T-helper 17 cell (primary cell): ENCODE measurements at regions not wholly inside any gene's neighbourhood (a gene's known extent, or its start where the extent isn't known, plus 50 kb on each side); places are given as distances from the start of the nearest gene placed in this dataset.
"Not testable (repeated sequence)": the region's sequence is repeated elsewhere in the genome, so short reads cannot be mapped to it uniquely, and the experiment has no call there.

Experiments used
- ATAC-seq: fragments of 150-1000 bp; cut with Tn5 transposase; 2 replicates; pipeline ENCODE4 v1.10.0; 2021; ENCODE audit warnings: mild to moderate bottlenecking, moderate library complexity
- DNase-seq, 3 donors: peaks; one replicate each; pipeline versions ENCODE4 v3.0.0 to v3.0.0-alpha.2; 2020 to 2021
- H3K9me3 ChIP-seq: one replicate; pipeline ENCODE4 v1.7.0; 2013; ENCODE audit warnings: low read length, mild to moderate bottlenecking; ENCODE audit not compliant: control insufficient read depth, poor library complexity, severe bottlenecking
- H3K27ac Mint-ChIP-seq: one replicate; pipeline ENCODE4 v1.8.0; 2022; ENCODE audit warnings: mild to moderate bottlenecking, moderate library complexity, mixed read lengths
- H3K27me3 Mint-ChIP-seq: one replicate; pipeline ENCODE4 v1.8.0; 2022; ENCODE audit warnings: mixed read lengths
- H3K36me3 Mint-ChIP-seq: one replicate; pipeline ENCODE4 v1.8.0; 2022; ENCODE audit warnings: low read depth, mixed read lengths
- H3K4me1 Mint-ChIP-seq: one replicate; pipeline ENCODE4 v1.8.0; 2022; ENCODE audit warnings: mild to moderate bottlenecking, mixed read lengths
- H3K4me3 Mint-ChIP-seq: one replicate; pipeline ENCODE4 v1.8.0; 2022; ENCODE audit warnings: mild to moderate bottlenecking, moderate library complexity, mixed read lengths

DNA sequence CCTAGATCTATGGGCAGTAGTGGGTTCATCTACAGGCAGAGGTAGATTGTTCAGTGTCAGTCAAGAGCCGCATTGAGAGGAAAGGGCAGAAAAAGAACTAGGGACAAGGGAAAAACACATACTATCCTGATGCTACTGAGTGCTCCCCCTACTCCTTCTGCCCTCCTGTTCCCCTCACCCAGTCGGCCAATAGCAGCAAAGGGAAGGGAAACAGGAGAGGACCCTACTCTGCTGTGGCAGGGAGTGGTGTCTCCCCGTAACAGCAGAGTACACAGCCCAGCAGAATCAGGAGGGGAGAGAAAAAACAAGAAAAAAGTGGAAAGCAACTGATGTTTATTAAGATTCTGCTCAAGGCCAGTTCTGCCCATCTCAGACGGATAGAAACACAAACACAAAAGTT, 136.1 kb upstream of the CCDC150 start:
- Mint-ChIP-seq H3K27me3 (peaks cover 32% of the 10 kb centered on the region), H3K36me3 (peaks cover 3% of the 10 kb centered on the region), H3K4me1 (peaks cover 2% of the 10 kb centered on the region), H3K4me3 (no peak overlapping the region), H3K27ac (no peak overlapping the region)
- no peaks in the 10 kb centered on the region for H3K9me3 ChIP-seq
- DNase-seq (no peak), ATAC-seq (no peak)

DNA sequence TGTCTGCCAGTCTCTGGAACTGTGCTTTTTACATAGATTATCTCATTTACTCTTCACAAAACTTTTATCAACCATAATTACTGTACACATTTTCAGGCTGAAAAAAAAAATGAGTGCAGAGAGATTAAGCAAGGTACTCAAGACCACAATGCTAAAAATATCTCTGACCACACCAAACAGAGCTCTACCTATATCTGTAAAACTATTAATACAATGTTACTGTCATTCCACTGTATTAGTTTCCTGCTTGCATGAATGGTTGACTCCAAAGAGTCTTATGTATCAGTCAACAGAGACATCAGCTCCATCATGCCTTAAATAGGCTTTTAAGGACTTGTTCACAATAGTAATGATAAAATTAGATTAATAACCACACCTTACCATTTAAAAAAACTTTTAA, 134.7 kb upstream of the CCDC150 start:
- H3K4me1 Mint-ChIP-seq, result peaks cover 2% of the 10 kb centered on the region
- H3K36me3 Mint-ChIP-seq, result peaks cover 3% of the 10 kb centered on the region
- no peak overlapping the region for H3K27ac Mint-ChIP-seq
- no peaks in the 10 kb centered on the region for H3K9me3 ChIP-seq
- no peak for DNase-seq
- no peak for ATAC-seq
- H3K4me3 Mint-ChIP-seq, result no peak overlapping the region
- H3K27me3 Mint-ChIP-seq, result peaks cover 44% of the 10 kb centered on the region

DNA sequence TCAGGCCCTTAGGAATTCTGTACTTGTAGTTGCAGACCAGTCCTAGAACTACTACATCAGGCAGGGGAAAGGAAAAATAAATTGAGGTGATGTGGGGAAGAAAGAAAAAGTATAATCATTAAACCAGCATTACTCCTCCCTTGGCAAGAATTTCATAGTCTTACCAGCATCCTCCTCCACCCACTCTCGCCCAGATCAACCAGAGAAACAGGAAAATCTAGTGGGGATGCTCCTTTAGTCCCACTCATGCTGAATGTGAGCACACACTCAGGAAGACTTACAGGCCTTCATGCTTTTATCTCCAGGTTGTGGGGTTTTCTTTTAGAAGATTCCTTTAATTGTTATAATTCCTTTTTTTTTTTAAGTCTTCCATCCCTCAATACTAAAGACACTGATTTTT, 129.3 kb upstream of the CCDC150 start:
- DNase-seq (no peak), ATAC-seq (no peak)
- H3K36me3 Mint-ChIP-seq, result no peaks in the 10 kb centered on the region
- H3K27me3 Mint-ChIP-seq, result peaks cover 36% of the 10 kb centered on the region
- H3K9me3 ChIP-seq, result no peaks in the 10 kb centered on the region
- no peak overlapping the region for H3K4me3 Mint-ChIP-seq
- H3K4me1 Mint-ChIP-seq, result no peaks in the 10 kb centered on the region
- H3K27ac Mint-ChIP-seq, result no peak overlapping the region

DNA sequence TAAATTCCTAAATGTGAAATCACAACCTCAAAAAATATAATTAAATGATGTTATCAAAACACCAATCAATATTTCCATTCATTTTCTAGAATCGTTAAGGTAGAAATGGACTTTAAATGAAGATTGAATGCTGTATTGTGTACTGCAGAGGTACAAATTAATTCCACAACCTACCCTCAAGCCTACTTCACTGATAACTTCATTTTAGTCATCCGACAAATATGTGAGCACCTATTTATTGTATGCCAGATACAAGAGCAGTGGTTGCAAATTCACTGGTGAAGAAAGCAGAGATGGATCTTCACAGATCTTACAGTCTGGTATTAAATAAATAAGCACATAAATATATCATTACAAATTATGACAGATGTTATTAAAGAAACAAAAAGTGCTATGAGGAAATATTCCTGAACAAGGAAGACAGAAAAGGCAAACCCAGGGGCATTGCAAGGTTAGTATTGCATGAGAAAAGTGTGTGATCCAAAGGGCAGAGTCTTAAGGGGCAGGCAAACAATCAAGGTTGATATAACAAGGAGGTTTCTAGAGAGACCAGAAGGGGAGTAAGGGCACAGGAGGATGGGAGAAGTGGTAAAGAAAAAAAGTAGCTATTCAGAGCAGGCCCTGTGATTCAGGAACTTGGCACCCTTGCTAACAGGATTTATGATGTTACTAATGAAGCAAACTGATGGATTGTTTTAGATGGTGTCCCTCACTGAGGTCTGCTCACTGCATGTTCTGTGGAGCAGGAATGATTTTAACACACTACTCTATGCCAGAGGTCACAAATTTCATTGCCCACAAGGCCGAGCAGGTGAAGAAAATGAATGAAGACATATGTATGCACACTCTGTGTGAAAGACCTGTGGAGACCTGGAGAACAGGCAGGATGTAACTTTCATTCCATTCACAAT, 128.0 kb upstream of the CCDC150 start:
- no peak for ATAC-seq
- no peak overlapping the region for H3K4me3 Mint-ChIP-seq
- no peaks in the 10 kb centered on the region for H3K36me3 Mint-ChIP-seq
- DNase-seq, result no peak
- no peaks in the 10 kb centered on the region for H3K4me1 Mint-ChIP-seq
- H3K9me3 ChIP-seq, result no peaks in the 10 kb centered on the region
- no peak overlapping the region for H3K27ac Mint-ChIP-seq
- H3K27me3 Mint-ChIP-seq, result peaks cover 36% of the 10 kb centered on the region

DNA sequence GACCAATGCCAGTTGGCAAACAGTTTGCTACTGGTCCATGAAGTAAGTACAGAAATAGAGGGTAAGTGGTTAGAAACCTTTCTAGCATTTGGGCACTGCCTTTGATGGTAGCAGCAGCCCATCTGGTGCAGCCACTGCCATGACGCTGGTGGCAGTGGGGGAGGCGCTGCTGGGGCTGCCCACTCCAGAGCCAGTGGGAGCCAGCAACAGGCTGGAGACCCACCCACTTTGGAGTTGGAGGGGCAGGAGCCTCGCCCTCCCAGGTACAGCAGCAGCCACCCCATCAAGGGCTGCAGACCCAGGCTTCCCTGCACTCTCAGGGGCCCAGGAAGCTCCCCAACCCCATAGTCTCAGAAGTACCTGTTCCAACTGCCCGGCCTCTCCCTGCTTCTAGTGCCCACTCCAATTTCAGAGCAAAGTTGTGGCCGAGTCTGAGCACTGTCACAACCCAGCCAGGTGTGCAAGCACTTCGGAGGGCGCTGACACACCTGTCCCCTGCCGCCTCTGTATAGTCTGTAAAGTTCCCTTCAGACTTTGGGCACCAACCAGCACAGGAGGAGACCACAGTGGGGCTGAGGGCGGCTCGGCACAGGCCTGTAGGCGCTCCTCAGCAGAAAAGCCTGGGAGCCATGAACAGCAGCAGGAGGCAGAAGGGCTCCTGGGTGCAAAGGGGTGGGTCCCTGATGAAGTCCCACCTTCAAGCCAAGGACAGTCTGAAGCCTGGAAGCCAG, 125.6 kb upstream of the CCDC150 start:
- DNase-seq (no peak), ATAC-seq (no peak)
- Mint-ChIP-seq H3K27ac (no peak overlapping the region), H3K27me3 (peaks cover 31% of the 10 kb centered on the region), H3K4me1 (peaks cover 3% of the 10 kb centered on the region), H3K36me3 (peaks cover 3% of the 10 kb centered on the region), H3K4me3 (no peak overlapping the region)
- H3K9me3 ChIP-seq, result no peaks in the 10 kb centered on the region

DNA sequence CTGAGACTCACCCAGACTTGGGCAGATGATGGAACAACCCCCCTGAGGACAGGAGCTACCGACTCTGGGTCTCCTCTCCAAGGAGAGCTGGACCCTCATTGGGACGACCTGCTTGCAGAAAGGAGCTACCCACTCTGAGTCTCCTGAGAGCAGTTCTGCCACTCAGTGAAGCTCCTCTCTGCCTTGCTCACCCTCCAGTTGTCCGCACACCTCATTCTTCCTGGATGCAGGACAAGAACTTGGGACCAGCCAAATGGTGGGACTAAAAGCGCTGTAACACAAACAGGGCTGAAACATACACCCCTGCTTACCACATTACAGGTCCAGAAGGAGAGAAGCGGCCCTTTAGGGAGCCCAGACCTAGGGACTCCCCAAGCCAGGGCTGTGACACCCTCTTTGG, 124.9 kb upstream of the CCDC150 start:
- H3K4me1 Mint-ChIP-seq, result peaks cover 3% of the 10 kb centered on the region
- peaks cover 3% of the 10 kb centered on the region for H3K36me3 Mint-ChIP-seq
- H3K27me3 Mint-ChIP-seq, result peaks cover 26% of the 10 kb centered on the region
- ATAC-seq (no peak), DNase-seq (no peak)
- H3K4me3 Mint-ChIP-seq, result no peak overlapping the region
- no peak overlapping the region for H3K27ac Mint-ChIP-seq
- H3K9me3 ChIP-seq, result no peaks in the 10 kb centered on the region

DNA sequence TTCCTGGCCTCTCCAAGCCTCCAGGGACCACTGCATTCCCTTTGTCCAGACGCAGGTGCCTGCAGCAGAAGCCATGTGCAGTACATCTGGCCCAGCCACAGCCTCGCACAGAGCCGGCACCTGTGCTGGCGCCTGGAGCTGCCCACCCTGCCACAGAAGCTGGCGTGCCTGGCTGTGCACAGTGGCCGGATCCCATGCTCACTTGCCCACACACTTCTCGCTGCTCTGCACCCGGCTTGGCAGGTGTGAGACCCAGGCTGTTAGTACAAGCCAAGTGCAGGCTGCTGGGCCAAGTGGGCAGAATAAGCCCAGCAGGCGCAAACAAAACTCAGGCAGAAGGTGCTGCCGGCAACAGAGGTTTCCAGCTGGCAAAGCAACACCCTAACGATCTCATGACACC, 124.5 kb upstream of the CCDC150 start:
- ATAC-seq, result no peak
- H3K4me3 Mint-ChIP-seq, result no peak overlapping the region

DNA sequence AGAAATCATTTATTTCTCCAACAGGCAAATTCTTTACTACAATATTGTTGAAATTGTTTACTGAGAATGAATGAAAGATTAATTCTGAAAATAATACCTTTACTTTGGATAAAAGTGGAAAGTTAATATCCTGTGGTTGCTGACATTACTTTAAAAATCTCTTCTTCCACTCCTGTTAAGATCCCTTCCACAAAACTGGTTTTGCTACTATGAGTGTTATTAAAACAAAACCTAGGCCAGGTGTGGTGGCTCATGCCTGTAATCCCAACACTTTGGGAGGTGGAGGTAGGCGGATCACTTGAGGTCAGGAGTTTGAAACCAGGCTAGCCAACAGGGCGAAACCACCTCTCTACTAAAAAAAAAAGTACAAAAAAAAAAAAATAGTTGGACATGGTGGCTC, 123.9 kb upstream of the CCDC150 start:
- H3K4me1 Mint-ChIP-seq, result peaks cover 3% of the 10 kb centered on the region
- H3K4me3 Mint-ChIP-seq, result no peak overlapping the region

More for the DNA sequence above, 124.5 kb upstream of the CCDC150 start:
- no peaks in the 10 kb centered on the region for H3K9me3 ChIP-seq
- H3K36me3 Mint-ChIP-seq, result peaks cover 3% of the 10 kb centered on the region
- peaks cover 3% of the 10 kb centered on the region for H3K4me1 Mint-ChIP-seq
- no peak for DNase-seq
- no peak overlapping the region for H3K27ac Mint-ChIP-seq
- peaks cover 26% of the 10 kb centered on the region for H3K27me3 Mint-ChIP-seq

DNA sequence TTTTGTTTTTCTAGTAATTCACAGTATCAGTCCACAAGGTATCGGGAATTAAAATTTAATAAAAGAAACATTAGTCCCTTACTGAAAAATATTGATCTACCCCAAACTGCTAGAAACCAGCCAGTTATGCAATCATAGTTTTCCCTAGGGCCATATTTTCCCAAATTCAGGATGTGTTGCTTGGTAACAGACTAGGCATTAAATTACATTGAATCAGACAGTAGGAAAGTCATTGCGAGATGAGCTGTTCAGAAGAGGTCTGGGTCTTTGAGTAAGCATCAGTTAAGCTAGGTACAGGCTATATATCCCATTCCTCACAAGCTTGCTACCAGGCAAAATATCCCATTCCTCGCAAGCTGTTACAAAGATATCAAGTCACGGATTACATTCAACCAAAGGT, 123.0 kb upstream of the CCDC150 start:
- Mint-ChIP-seq H3K36me3 (peaks cover 3% of the 10 kb centered on the region), H3K27me3 (peaks cover 24% of the 10 kb centered on the region), H3K27ac (no peak overlapping the region), H3K4me1 (peaks cover 3% of the 10 kb centered on the region), H3K4me3 (no peak overlapping the region)
- DNase-seq (no peak), ATAC-seq (no peak)
- no peaks in the 10 kb centered on the region for H3K9me3 ChIP-seq

More for the DNA sequence above, 123.9 kb upstream of the CCDC150 start:
- H3K36me3 Mint-ChIP-seq, result peaks cover 3% of the 10 kb centered on the region
- no peak overlapping the region for H3K27ac Mint-ChIP-seq
- ATAC-seq, result no peak
- H3K9me3 ChIP-seq, result no peaks in the 10 kb centered on the region
- DNase-seq, result no peak
- peaks cover 26% of the 10 kb centered on the region for H3K27me3 Mint-ChIP-seq

DNA sequence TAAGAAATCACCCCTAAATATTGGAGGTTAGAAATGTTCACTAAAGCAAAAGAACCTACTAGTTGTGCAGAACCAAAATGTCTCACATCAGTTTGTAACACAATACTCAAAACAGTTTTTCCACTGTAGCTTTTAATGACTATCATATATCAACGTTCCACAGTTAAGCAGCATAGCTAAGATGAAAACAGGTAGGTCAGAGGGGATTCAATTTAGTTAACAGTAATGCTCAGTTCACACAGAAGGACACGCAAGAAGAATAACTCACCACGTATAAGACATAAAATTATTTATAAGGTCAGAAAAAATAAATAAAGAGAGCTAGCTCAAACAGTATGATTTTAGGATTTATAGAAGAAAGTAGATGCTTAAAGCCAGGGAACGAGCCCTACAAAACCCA, 118.9 kb upstream of the CCDC150 start:
- Mint-ChIP-seq H3K36me3 (peaks cover 3% of the 10 kb centered on the region), H3K27ac (no peak overlapping the region), H3K4me1 (peaks cover 3% of the 10 kb centered on the region), H3K4me3 (no peak overlapping the region), H3K27me3 (peaks cover 13% of the 10 kb centered on the region)
- DNase-seq, result no peak
- no peaks in the 10 kb centered on the region for H3K9me3 ChIP-seq
- ATAC-seq, result no peak

DNA sequence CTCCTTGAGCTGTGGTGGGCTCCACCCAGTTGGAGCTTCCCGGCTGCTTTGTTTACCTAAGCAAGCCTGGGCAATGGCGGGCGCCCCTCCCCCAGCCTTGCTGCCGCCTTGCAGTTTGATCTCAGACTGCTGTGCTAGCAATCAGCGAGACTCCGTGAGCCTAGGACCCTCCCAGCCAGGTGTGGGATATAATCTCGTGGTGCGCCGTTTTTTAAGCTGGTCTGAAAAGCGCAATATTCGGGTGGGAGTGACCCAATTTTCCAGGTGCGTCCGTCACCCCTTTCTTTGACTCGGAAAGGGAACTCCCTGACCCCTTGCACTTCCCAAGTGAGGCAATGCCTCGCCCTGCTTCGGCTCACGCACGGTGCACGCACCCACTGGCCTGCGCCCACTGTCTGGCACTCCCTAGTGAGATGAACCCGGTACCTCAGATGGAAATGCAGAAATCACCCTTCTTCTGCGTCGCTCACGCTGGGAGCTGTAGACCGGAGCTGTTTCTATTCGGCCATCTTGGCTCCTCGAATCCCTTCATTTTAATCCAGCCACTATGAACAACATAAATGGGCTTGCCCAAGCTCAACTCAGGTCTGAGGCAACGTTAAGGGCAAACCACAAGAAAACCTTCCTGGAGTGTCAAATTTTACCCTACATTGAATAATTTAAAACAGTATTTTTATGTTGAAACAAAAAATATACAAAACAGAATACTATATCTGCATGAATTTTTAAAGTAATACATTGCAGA, 112.4 kb upstream of the CCDC150 start:
- H3K27ac Mint-ChIP-seq, H3K36me3 Mint-ChIP-seq, H3K9me3 ChIP-seq, ATAC-seq, DNase-seq, H3K4me1 Mint-ChIP-seq, H3K4me3 Mint-ChIP-seq: not testable (repeated sequence)
- peaks cover 12% of the 10 kb centered on the region for H3K27me3 Mint-ChIP-seq

DNA sequence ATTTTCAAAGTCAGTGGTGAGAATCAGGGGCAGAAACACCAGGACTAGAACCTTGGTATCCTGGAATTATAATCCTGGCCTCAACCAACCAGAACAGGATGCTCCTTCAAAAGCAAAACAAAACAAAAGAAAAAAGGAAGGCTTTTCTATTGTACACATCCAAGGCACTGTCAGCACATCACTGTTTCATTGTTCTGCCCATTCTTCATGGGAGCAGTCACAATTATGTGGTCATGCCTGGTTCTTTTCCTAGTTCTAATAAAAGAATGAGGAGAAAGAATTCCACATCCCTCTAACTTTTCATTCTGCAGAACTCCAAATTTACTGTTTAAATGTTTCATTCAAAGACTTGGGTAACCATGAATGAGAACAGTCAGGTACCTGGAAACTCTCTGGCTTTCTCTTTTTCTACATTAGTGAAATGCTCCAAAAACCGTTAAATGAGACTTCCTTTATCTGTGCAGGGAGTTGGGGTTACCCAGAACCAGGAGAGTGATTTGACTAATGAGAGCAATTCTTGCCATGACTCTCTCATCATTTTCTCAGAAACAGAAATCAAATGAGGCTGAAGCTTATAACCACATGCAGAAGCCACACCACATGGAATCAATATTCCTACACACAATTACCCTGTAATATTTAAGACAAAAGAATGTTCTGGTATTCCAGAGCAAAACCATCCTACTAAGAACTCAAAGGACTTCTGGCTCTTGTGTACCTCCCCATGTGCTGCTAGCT, 110.9 kb upstream of the CCDC150 start:
- Mint-ChIP-seq H3K4me3 (no peak overlapping the region), H3K36me3 (no peaks in the 10 kb centered on the region), H3K27ac (no peak overlapping the region), H3K27me3 (peaks cover 17% of the 10 kb centered on the region), H3K4me1 (peaks cover 4% of the 10 kb centered on the region)
- DNase-seq (no peak), ATAC-seq (no peak)
- no peaks in the 10 kb centered on the region for H3K9me3 ChIP-seq

DNA sequence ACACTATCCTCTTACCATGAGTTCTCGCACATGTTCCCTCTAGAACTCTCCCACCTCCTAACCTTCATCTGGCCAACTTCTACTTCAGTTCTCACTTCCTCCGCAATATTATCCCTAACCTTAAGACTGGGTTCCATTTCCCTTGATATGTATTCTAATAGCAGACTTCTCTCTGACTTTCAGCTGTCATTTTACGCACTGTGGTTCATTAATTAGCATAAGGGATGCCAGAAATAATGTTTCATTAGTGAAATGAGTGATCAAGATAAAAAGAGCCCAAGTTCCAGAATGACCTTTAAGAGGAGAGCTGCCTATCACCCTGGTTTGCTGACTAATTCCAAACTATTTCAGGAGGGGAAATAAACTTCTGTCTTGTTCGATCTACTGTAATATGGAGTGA, 108.6 kb upstream of the CCDC150 start:
- Mint-ChIP-seq H3K27me3 (peaks cover 37% of the 10 kb centered on the region), H3K36me3 (no peaks in the 10 kb centered on the region), H3K27ac (no peak overlapping the region), H3K4me1 (peaks cover 4% of the 10 kb centered on the region), H3K4me3 (no peak overlapping the region)
- no peak for DNase-seq
- H3K9me3 ChIP-seq, result no peaks in the 10 kb centered on the region
- no peak for ATAC-seq
